Left hindlimb (tissue), 1 donor: ENCODE measurements at regions not wholly inside any gene's neighbourhood (a gene's known extent, or its start where the extent isn't known, plus 50 kb on each side); places are given as distances from the start of the nearest gene placed in this dataset.
A peak's percentile ranks its signal among the peaks of the same experiment; 100 is the strongest.

Source experiments
- DNase-seq: peaks from one replicate; pipeline ENCODE4 v3.0.0-alpha.2; 2018

DNA sequence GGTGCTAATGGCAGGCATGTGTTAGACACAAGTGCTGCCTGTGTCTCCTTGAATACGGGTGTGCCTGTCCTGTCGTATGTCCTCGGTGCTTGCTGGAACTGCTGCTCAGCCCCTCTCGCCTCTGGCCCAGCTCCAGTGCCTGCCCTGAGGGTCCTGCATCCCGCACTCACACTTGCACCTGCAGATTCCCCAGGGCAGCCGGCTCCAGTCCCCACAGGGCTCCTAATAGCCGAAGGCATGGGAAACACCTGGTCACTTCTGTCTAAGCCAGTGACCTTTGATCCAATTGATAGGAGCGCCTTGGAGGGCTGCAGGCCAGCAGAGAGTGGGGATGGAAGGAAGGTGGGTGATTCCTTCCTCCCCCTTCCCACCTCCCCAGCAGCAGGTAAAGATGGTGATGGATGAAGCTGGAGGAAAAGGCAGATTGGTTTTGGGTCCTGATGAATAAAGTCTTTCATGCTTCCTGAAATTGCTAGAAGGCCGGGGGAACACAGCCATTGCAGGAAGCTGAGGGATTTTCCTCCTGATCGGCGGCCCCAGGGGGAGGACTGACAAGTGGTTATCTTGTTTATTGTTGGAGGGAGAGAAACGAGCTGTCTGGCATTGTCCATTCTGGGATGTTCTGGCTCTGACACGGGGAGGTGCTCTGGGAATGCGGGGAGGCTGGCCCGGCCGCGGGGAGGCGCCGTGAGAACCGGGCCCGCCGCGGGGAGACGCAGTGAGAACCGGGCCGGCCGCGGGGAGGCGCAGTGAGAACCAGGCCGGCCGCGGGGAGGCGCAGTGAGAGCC lies 110.9 kb upstream of the B3GAT1 start:
- no peak for DNase-seq

DNA sequence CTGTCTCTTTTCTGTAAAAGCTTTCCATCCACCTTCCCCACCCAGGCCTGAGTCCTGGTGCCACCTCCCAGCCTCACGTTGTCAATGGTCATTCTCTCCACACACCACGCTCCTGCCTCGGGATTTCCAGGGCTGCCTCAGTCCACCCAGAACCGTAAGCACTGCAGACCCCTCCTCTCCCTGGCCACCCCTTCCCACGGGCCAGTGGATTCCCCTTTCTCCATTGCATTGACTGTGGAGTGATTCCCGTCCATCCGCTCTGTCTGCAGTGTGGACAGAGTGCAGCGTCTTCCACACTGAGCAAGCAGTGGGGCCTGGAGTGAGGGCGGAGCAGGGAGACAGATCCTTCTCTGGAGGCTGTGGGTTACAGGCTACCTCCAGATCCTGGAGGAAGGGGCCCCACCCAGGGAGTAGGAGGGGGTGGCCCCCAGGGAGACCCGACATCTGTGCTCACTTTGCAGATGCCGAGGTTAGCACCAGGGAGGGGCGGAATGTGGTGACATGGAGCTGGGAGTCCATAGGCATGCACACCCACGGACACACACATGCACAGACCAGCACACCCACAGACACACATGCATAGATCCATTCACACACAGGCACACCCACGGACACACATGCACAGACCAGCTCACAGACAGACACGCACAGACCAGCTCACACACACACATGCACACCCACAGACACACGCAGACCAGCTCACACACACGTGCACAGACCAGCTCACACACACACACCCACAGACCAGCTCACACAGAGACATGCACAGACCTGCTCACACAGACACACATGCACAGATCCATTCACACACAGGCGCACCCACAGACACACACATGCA lies 109.6 kb upstream of the B3GAT1 start:
- DNase-seq = no peak

DNA sequence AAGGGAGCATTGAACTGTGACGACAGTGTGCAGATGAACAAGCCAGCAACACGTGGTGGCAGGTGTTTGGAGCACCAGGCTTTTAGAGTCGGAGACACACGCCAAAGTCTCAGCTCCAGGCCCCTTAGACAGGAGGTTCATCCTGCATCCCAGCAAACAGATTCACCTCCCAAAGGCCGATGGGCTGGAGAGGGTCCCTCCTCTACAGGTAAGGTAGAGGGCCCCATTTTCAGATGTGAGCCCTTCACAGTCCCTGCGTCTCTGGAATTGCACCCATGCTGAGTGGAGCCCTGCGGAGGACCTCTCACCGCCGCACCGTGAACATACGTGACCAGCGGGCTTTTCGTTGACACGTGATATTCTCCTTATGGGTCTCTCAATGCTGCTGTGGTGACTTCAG lies 109.0 kb upstream of the B3GAT1 start:
- no peak for DNase-seq

GRCh38 chr11:134519788-134520187 lies 107.7 kb upstream of the B3GAT1 start:
- DNase-seq = no peak

GRCh38 chr11:134519390-134519750 lies 107.3 kb upstream of the B3GAT1 start:
- DNase-seq = no peak

DNA sequence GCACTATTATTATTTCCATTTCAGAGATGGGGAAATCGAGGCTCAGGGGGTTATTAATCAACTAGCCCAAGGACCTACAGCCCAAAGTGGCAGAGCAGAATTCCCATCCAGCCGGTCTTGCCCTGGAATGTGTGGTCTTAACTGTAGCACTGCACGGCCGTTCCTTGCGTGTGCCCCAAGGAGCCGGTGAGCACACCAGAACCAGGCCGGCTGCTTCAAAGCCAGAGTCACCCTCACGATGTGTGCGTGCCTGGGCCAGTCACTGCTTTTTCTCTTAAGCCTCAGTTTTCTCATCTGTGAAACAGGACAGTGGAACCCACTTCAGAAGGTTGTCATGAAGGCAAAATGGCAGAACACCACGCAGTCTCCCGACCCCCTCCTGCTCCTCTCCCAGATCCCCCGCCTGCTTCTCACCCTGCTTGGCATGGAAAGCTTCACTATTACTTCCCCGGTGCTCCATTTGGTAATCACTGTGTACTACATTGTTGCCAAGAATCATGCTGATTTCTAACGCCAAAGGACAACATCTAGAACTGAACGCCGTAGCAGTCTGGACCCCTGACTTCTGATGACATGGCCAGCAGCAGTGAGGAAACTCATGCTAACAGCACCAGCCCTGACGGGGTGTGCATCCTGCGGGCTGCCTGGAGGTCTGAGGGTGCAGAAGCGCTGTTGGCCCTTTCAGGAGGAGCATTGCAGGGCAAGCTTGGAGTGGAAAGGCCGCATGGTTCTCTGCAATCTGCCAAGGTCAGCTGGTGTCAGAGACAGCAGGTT lies 106.8 kb upstream of the B3GAT1 start:
- peak; percentile 11 for DNase-seq

GRCh38 chr11:134517621-134518293 lies 105.7 kb upstream of the B3GAT1 start:
- DNase-seq = peak; percentile 9

- DNase-seq = no peak
These were observed 105.1 kb upstream of the B3GAT1 start for GRCh38 chr11:134517115-134517514.

DNA sequence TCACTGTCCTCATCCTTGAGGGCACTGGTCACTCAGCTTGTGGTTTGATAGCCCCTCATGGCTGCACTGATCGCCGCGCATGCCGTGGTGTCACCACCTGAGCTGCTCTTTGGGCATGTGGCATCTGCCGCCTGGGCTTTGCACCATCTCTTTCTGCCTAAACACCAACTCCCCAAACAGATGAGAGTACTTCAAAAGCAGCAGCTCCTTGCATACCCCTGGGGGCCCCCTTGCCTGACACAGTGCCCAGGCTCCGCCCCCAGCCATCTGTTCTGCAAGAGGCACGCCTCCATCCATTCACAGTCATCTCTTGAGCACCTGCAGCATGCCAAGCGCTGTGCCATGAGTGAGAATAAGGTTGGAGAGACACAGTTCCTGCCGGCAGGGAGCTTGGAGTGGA lies 104.5 kb upstream of the B3GAT1 start:
- peak; percentile 17 for DNase-seq

DNA sequence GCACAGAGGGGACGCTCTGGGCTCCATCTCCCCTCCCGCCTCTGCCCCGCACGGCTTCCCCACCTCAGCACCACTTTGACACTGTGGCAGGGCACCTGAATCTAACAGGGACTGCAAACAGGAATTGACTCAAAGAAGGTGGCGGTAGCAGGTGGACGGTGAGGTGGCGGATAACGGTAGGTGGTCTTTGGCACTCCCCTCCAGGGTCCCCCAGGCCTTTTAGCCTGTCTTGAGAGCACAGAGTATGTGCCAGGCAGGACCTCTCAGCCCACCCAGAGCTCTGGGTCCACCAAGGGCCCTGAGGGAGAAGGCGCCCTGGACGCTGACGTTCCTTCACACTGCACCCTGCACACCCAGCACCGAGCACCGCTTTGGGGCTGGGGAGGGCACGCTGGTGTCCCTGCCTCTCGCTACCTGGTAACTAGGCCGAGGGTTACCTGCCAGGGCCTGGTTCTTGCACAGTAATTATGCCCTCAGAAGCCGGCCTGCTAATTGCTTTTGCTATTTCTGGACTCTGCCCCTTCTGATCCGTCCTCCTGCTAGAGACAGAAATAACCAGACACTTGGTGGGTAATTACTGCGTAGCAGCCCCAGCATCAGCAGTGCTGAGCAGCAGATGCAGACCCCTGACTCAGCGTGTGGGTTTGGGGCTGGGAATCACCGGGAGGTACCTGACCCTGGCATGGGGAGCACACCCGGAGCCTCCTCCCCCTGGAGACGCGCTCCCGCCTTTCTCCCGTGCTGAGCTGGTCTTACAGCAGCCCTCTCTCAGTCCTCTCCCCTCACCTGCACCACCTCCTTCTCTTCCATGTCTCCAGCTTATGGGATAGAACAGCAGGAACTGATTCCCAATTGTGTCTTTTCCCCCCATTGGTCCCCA lies 103.3 kb upstream of the B3GAT1 start:
- DNase-seq = peak; percentile 12

DNA sequence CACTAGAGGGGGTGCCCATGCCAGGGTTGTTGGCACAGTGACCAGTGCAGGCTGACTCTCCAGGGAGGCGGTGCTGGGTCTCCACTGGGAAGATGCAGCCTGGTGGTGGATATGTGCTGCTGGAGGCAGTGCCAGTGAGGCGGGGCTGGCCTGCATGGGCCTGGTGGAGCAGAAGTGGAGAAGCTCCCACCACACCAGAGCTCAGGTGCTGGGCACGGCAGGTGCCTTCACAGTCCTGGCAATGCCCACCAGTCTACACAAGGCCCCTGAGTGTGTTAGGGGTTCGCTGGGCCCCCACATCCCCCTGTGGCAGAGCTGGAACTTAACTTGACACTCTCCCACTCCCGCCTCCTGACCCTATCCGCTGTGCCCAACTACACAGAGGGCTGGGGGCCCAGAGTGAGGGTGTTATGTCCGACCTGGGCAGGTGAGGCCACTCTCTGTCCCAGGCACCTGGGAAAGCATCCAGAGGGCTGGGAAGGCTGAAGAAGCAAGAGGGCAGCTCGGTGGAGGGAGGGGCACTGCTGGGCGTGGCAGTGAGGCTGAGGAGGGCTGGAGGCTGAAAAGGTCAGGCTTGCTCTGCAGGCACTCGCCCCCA lies 102.4 kb upstream of the B3GAT1 start:
- peak; percentile 22 for DNase-seq

GRCh38 chr11:134513585-134514120 lies 101.6 kb upstream of the B3GAT1 start:
- DNase-seq = no peak

DNA sequence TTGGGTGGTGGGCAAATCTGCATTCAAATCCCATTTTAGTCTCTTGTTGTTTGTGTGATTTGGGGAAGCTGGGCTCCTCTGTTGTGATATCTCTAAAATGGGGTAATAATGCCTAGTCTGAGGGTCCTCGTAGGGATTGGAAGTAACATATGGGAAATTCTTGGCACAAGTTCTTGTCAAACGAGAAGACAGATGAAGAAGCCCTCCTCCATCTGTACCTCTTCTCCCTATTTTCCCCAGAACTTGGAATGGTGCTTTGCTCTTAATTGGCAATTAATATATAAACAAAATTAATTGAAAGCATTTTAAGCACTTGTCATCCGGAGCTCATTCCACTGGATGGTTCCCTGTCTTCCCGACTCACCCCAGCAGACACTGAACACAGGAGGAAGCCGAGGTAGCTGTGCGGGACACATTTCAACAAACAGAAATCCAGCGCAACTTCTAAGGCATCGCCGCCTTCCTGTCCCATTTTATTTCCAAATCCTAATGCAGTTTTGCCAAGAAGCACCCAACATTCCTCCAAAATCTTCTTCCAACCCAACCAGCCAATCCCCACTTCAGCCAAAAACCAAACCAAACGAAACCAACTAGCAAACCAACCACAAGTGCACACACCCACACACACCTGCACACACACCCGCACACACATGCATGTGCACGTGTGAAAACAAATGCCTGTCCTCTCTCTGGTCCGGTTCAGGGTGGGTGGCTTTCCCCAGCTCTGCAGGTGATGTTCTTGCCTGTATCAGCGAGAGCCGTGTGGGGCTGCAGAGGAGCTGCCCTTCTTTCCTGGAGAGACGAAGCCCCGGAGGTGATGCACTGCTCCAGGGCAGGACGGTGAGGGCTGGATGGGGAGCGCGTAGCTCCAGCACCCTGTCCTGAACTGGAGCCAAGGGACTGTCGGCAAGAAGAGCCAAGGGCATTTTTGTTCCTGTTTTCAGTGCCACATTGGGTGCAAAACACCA lies 100.8 kb upstream of the B3GAT1 start:
- peak; percentile 23 for DNase-seq

DNA sequence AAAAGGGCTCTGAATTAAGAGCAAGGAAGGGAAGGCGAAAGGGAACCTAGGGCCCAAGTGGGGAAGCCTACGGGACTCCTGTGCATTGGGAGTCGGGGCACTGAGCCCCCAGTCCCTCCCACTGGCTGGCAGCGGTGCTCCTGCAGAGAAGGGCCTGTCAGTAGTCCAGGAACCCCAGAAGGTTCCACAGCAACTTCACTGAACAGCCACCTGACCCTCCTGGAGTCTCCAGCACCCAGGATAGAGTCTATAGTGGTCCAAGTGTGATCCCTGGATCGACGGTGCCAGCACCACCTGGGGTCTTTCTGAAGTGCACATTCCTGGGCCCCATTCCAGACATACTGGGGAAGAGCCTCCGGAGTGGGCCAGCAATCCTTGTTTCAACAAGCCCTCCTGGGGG lies 100.0 kb upstream of the B3GAT1 start:
- no peak for DNase-seq

DNA sequence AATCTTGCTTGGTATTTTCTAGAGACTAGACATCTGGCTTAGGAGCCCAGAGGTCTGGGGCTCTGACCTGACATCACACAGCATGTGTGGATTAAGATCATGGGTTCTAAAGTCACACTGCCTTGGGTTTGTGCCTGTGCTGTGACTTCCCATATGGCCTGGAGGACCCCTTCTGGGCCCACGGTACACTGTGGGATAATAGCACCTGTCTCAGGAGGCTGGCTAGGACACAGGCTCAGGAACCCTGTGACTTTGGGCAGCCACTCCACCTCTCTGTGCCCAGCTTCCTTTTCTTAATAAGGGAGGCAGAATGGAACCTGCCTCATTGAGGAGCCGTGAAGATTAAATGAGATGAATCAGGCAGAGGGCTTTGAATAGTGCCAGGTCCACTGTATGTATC lies 99.2 kb upstream of the B3GAT1 start:
- DNase-seq = no peak

GRCh38 chr11:134510233-134511040 lies 98.4 kb upstream of the B3GAT1 start:
- no peak for DNase-seq

DNA sequence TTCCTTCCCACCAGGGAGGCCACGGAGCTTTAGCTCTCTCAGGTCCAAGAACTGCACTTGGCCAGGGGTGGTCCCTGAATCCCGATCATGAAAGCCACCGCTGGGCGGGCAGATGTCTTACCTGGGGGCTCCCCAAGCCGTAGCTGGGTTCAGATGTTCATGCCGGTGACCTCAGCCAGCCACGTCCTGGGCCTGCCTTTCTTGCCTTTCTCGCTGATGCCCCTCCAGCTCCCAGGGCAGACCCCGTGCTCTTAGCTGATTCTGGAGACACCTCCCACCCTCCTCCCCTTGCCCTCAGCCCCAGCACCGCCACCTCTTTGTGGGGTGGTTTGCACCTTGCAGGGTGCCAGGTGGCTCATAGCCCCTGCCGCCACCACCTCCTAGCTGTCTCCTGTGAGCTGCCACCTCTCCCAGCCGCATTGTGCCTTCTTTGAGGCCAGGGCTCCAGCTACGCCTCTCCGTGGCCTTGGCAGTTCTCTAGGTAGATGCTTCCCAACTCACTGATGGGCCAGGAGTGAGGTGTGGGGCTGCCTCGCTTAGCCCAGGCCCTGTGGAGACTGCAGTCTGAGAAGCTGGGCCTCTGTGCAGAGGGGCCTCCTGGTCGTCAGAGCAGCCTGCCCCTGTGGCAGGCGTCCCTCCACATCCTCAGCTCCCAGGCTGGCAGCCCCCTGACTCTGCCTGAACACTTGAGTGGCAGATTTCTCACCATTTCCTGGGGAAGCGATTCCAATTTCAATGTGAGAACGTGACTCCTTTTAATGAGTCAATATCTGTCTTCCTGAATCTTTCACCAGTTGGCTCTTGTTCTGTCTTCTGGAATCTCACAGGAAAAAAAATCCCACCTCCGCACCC lies 97.6 kb upstream of the B3GAT1 start:
- no peak for DNase-seq
